Ramos (cell line): ENCODE measurements at regions not wholly inside any gene's neighbourhood (a gene's known extent, or its start where the extent isn't known, plus 50 kb on each side); places are given as distances from the start of the nearest gene placed in this dataset.
"Not testable (repeated sequence)": the region's sequence is repeated elsewhere in the genome, so short reads cannot be mapped to it uniquely, and the experiment has no call there.

Source experiments
- in situ Hi-C: fragments of 300-500 bp; cut with MboI; formaldehyde crosslinking; loops from one replicate; pipeline ENCODE4 v1.14.3; 2022; ENCODE audit warnings: low sequenced_read_pairs; ENCODE audit not compliant: unreplicated experiment

DNA sequence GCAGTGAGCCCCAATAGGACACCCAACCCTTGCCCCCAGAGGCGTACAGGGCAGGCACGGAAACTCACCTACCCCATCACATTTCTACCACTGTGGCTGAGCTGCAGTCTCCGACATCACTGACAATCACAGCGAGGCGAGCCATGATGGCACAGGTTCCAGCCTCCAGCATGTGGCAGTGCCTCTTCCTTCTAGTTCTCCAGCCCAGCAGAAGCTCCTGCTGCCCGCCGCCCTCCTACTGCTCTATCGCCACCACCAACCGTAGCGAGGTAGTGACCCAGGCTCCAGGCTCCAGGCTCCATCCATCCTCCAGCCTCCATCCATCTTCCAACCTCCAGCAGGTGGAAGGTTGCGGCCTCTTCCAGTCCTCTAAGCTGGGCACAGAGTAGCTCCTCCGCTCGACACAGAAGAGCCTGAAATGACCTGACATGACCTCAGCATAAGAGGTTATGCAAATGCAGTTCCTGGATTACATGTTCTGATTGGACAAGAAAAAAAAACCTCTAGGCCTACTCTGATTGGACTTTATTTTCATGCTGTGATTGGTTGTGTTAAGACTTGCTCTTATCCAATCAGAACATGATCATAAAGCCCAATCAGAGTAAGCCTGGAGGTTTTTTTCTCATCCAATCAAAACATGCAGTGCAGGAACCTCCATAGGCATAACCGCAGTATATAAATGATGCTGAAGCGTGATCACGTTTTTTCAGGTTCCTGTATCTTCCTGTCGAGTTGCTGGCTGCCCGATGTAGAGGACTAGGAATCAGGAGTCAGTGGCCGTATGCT, 438.9 kb upstream of the ZNF337 start:
- in situ Hi-C loops = no loop called here

GRCh38 chr20:26134606-26135005, 438.0 kb upstream of the ZNF337 start:
- in situ Hi-C loops = no loop called here

DNA sequence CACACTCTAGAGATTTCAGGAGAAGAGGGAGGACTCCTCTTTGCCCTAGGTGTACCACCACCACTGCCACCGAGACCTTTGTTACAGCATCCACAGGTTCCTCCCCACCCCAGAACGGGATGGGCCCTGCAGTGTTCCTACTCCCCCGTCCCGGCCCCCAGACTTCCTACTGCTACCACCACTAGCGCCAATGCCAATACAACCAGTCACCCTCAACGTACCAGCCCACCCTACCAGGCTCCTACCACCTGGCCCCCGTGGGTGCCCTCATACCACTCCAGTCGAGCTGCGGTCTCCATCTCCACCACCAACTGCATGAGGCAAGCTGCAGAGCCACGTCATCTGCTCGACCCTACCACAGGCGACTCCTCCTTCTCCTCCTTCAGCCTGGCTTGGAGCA, 437.1 kb upstream of the ZNF337 start:
- in situ Hi-C loops = not testable (repeated sequence)

GRCh38 chr20:26120920-26121319, 424.3 kb upstream of the ZNF337 start:
- in situ Hi-C loops = not testable (repeated sequence)

GRCh38 chr20:26094498-26094897, 397.8 kb upstream of the ZNF337 start:
- in situ Hi-C loops = not testable (repeated sequence)

DNA sequence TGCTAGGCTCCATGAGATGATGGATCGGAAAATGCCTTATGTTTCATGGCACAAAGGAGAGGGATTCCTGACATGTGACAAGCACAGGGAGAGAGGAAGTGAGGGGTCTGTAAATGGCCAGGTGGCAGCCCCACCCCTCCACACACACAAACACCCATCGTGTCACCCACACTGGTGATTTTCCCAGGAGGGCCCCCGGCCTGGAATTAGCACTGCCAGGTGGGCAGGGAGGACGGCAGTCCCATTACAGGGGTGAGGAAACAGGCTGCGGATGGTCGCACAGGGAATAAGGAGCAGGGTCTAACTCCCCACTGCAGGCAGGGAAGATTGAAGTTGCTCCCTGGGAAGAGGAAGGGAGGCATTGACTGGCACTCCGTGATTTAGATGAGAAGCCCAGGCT, 395.3 kb upstream of the ZNF337 start:
- in situ Hi-C loops = not testable (repeated sequence)

GRCh38 chr20:26086195-26086594, 389.5 kb upstream of the ZNF337 start:
- in situ Hi-C loops = not testable (repeated sequence)

DNA sequence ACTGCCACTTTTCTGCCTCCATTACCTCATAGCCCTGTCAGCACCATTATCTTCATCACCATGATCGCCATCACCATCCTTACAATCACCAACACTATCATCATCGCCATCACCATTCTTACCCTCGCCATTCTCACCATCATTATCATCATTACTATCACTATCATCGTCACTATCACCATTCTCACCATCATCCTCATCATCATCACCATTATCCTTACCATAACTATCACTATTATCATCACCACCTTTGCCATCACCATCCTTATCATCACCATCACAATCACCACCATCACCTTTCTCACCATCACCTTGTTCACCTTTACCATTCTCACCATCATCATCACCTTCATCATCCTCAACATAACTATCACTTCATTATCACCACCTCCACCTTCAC, 377.3 kb upstream of the ZNF337 start:
- in situ Hi-C loops = not testable (repeated sequence)

- in situ Hi-C loops = not testable (repeated sequence)
These were observed 362.7 kb upstream of the ZNF337 start for GRCh38 chr20:26059324-26059723.

DNA sequence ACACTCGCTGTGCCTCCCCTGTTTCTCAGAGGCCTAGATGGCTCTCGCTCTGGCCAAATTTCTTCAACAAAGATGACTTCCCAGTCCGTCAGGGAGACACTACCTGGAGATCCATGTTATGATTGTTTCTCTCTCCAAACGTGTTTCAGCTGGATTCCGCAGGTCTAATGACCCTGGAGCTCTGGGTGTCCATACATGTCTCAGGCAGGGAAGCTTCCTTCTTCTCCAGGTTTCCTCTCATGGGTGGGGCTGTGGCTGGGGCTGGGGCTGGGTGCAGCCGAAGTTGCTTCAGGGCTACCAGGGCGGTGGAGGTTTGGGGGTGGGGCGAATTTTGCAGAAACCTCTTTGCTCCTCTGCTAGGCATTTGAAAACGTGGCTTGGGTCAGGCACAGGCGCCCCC, 361.8 kb upstream of the ZNF337 start:
- in situ Hi-C loops = not testable (repeated sequence)

DNA sequence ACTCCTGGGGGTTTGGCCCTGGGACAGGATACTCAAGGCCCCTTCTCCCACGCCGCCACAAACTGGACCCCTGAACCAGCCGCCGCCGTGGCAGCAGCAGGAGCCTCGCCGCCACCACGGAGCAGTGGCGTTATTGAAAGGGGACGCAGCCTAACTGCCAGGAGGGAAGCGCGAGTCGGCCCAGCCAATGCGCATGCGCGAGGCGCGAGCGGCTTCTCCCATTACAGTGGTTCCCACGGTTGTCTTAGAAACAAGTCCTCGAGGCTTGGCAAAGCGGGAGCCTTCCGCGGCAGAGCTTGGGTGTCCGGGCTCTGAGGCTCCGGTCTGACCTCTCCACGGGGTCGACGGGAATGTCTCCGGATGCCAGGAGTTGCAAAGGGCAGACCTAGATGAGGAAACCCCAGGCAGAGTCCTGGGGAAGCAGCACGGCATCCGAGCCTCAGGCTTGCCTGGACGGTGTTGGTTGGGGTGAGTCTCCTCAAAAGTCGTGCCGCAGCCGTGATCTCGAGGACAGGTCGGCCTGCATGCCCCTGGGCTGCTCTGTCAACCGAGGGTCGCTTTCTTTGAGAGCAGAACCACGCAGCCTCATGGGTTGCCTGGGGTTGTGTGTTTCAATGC, 360.6 kb upstream of the ZNF337 start:
- in situ Hi-C loops = not testable (repeated sequence)

- in situ Hi-C loops = not testable (repeated sequence)
These were observed 329.1 kb upstream of the ZNF337 start for GRCh38 chr20:26025792-26026191.

DNA sequence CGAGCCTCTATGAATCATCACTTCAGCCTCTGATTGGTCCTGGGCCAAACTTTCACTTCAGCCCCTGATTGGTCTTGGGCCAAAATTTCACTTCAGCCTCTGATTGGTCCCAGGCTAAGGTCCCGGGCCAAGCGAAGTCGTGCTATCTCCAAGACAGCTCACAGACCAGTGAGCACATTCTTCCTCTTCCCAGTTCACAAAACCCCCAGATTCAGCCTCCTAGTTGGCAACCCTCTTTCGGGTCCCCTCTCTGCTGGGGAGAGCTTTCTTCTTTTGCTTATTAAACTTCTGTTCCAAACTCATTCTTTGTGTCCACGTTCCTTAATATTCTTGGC, 314.3 kb upstream of the ZNF337 start:
- in situ Hi-C loops = not testable (repeated sequence)

DNA sequence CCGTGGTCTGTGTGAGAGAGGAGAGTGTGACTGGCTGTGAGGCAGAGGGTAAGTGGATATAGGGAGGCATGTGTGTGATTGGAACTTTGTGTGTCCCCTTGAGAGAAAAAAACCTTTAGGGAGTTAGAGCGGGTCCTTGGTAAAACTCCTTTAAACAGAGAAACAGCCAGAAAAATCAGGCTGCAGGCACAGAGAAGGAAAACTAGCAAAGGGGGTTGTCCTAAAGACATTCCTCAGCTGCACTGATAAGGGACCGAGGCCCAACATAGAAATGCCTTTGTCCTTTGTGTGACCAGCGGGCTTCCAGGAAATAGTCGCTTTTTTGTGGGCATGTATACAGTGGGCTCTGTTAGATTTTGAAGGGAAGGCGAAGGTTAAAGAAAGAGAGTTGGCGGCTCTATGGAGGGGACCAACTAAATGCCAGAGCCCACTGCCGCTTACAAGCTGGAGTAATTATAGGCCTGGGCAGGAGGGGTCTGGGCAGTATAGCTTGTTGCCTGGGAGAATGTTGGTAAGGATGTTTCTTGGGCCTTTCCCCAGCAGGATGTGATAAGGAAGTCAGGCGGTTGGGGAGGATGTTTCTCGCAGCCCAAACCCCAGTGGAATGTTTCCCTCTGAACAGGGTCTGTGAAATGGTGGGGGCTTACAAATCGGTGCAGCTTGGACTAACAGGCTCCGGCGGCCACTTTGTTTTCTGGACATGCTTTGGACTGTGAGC, 313.7 kb upstream of the ZNF337 start:
- in situ Hi-C loops = not testable (repeated sequence)

GRCh38 chr20:26009402-26010223, 313.0 kb upstream of the ZNF337 start:
- in situ Hi-C loops = not testable (repeated sequence)

- in situ Hi-C loops = not testable (repeated sequence)
These were observed 311.4 kb upstream of the ZNF337 start for GRCh38 chr20:26008026-26008425.

GRCh38 chr20:26006164-26006563, 309.5 kb upstream of the ZNF337 start:
- in situ Hi-C loops = not testable (repeated sequence)

- in situ Hi-C loops = not testable (repeated sequence)
These were observed 307.3 kb upstream of the ZNF337 start for GRCh38 chr20:26003959-26004358.

DNA sequence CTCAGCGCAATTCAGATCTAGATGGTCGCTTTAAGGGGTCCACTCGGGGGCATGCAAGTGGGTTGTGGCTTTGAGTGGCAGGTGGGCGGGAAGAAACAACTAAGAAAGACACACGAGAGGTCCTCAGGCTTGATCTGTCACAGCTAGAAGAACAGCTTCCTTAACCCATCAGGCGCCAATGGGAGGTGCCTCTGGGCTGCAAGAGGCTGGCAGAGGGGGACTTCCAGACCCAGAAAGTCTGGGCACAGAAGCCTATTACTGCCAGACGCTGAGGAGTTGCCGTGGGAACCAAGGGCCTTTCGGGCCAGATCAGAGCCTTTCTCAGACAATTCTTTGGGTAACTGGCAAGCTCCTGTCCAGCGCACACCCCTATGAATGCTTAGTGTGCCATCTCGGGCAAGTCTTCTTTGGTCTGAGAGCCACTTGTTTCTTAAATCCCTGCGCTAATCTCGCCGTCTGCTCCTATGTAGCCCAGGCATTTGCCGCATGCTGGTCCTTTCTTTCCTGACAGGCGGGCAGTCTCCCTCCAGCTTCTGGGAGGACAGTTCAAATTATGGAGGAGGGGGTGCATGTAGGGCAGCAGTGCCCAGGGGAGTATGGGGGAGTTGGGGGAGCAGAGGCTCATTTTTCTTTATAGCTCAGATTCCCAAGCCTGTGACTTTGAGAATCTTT, 300.9 kb upstream of the ZNF337 start:
- in situ Hi-C loops = not testable (repeated sequence)

DNA sequence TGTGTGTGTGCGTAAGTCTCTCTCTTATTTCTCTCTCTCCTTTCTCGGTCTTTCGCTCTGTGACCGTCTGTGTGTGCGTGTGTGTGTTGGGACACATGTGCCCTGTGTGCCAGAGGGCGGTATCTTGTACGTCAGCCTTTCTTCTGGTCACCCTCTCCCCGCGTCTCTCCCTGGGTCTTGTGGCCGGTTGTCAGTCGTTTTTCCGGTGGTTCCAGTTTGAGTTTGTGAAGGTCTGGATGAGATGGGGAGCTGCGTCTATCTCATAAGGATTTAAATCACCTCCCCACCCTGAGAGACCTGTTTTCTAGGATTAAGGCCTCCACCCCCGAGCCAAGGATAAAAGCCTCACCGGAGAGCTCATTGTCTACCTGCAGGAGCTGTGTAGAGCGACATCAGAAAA, 295.5 kb upstream of the ZNF337 start:
- in situ Hi-C loops = no loop called here
